Sciatic nerve (tissue), 2 donors: ENCODE measurements at regions not wholly inside any gene's neighbourhood (a gene's known extent, or its start where the extent isn't known, plus 50 kb on each side); places are given as distances from the start of the nearest gene placed in this dataset.
"Not testable (repeated sequence)": the region's sequence is repeated elsewhere in the genome, so short reads cannot be mapped to it uniquely, and the experiment has no call there.

Experiments used
- ATAC-seq: fragments of 200-7000 bp; cut with Tn5 transposase; one replicate; pipeline ENCODE4 v1.9.1; 2020; ENCODE audit warnings: mild to moderate bottlenecking, moderate library complexity
- DNase-seq: peaks from one replicate; pipeline ENCODE4 v3.0.0-alpha.2; 2020; ENCODE audit warnings: low spot score
- intact Hi-C: fragments of 100-400 bp; cut with DNase I; formaldehyde crosslinking; loops from one replicate; pipeline ENCODE4 v1.14.2; 2022
- donor health status: DM: no; HTN: no; CAD: no.
- donor health status: DM: no; HTN: no; CAD: no.

DNA sequence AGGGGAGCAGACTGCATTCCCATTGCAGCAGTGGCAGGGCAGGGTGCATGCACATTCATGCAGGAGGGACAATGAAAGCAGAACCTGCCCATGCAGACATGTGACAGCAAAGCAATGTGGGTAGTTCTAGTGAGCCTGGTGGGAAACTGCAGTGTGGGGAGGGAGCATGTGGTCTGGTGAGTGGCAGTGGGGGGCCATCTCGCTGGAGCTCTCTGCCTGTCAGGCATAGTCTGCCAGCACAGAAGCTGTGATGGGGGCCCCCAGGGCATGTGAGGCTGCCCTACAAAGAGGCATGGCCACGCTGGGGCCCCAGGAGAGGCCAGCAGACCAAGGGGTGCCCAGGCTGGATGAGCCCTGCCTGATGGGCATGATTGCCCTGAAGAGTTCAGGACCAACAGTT lies 579.7 kb downstream of the PTPRC start:
- intact Hi-C loops: no loop called here
- no peak for DNase-seq
- ATAC-seq: no peak

DNA sequence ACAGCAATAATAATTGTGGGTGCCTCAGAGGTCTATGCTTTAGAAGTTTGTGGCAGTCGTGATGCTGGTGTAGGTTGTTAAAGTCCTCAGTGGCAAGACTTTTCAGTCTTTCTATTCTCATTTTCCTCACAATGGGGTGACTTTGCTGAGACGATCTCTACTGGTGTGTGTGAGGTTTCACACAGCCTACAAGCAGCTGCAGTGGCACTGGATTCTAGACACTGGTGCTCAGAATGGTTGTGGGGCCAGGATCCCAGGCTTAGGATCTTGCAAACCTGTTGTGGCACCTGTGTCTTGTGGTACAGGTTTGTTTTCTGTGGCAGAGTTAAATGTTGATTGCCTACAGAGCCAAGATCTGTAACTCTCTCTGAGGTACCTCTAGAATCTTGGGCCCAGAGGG lies 581.2 kb downstream of the PTPRC start:
- ATAC-seq (no peak), DNase-seq (no peak)
- intact Hi-C loops: no loop called here

DNA sequence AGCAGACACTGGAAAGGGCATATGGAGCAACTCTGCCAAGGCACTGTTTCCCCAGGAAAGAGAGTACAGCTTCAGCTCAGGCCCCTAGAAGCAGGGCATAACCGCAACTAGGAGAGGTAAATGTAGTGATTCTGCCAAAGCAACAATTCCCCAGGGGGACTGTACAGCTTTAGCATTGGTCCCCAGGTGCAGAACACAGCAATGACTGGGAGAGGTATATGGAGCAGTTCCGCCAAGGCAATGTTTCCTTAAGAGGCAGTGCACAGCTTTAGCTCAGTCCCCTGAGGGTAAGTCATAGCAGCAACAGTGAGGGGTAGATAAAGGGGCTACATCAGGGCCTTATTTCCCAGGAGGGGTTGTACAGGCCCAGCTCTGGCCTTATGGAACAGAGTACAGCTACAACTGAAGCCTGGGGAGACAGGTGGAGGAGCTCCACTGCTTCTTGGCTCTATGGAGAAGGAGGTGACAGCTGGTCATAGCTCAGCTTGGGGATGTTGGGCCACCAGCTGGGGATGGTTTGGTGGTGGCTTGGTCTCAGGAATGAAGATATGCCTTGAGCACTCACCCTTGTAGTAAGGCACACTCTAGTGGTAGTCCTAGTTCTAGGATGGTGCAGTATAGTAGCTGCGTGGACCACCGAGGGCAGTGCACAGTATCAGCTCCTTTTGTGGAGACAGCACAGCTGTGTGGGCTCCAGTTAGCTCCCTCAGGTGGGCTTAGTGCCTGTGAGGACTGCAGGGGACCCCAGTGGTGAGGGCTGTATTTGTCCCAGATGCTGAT lies 582.7 kb downstream of the PTPRC start:
- ATAC-seq (no peak), DNase-seq (no peak)
- intact Hi-C loops: no loop called here

DNA sequence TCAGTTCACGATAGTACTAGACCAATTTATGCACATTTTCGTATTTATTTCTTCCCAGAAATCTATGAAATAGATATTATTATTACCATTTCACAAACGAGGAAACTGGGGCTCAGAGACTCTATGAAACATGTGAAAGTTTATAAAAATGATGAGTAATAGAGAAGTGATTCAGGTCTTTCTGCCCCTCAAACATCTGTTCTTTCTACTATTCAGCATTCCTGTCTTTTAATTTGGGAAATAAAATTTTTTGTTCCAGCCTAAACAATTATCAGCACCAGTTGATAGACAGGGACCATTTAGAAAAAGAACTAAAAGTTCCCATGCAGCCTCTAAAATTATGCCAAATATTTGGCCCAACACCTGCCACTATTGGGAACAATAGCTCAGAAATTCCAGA lies 585.1 kb downstream of the PTPRC start:
- intact Hi-C loops: no loop called here
- DNase-seq: no peak
- no peak for ATAC-seq

DNA sequence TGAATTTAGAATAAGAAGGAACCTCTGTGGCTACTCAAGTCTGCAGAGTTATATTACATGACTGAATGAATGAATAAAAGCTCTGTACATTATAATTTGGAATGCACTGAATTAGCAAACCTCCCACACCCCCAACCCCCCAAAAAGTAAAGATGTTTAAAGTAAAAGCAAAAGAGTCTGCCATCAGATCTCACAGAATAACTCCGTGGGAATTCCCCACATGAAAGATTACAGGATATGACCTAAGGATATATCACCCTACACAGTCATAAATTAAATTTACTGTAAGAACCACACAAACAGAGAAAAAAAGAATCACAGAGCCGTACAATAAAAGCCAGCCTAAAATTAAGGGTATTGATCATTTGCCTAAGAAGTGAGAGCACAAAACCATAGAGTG lies 587.3 kb downstream of the PTPRC start:
- no peak for ATAC-seq
- no peak for DNase-seq
- intact Hi-C loops: no loop called here

DNA sequence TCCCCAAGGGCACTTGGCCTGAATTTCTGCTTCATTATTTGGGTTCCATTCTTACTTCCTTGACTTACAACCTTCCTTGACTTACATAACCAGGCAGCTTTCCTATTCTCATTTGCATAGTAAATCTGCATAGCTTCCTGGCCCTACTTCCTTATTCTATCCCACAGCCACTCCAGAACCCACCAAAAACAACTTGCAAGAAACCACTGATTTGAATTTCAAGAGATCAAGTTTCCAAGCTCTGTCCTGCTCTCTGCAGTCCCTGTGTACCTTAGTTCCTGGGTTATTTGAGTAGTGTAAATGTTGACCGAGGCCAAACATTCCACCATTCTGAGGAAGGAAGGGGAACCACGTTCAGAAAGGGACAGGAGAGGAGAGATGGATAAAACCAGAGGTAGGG lies 603.3 kb downstream of the PTPRC start:
- intact Hi-C loops: no loop called here
- no peak for ATAC-seq
- DNase-seq: no peak

DNA sequence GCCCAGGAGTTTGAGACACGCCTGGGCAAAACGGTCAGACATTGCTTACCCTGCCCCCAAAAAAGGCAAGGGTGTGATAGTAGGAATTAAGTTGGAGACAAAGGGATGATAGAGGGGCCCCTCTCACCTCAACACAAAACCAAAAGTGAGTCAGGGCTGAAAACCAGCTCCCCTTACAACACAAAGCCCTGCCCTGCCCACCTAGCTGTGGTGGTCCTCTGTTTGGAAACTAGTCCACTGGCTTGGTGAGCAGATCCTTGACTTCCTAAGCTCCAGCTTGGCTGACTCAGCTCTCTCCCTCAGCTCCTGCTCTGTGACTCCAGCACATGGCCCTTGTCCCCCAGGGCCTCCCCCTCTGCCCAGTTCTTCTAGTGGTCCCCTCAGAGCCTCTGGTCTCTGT lies 603.8 kb downstream of the PTPRC start:
- intact Hi-C loops: no loop called here
- ATAC-seq (no peak), DNase-seq (no peak)

DNA sequence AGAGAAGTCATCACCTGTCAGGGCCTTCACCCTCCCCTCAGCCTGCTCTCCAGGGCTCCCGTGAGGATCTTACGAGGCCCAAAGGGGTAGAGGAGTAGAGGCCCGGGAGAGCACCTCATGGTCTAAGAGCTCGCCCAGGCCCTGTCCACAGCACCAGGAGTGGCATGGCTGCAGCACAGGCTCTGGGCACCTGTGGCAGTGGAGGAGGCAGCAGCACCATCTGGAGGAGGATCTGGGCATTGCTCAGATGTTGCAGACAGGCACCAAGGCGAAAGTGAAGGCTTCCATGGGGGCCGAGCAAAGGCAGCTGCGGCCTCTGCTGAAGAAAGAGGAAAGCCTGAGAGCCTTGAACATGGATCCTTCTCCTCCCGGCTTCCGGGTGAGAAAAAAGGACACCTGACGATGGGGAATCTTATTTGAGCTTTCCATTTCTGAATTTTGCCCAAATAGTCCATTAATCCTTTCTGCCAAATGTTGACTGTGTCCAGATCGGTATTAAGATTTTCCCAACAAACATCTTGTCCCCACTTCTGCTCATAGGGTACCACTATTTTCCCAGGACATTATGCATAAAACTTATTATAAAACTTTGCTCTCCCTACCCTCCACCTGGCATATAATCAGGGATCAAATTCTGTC lies 604.7 kb downstream of the PTPRC start:
- intact Hi-C loops: no loop called here
- DNase-seq (no peak), ATAC-seq (peak; percentile 38)

DNA sequence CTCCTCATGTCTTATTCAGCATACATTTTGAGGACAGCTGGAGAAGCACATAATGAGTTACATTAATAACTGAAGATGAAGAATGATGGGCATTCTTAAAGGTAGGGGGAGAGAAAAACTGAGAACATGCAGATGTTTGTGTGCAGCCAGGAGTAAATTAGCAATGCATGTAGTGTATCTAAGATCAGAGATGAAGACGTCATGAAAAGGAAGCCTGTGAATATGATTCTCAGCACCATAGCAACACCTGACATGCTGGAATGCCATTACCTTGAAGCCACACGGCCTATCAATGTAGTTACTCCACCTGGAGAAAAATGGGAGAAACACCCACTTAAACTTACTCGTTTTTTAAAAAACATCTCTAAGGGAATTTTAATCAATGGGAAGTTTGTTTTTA lies 607.1 kb downstream of the PTPRC start:
- intact Hi-C loops: no loop called here
- ATAC-seq (no peak), DNase-seq (no peak)

DNA sequence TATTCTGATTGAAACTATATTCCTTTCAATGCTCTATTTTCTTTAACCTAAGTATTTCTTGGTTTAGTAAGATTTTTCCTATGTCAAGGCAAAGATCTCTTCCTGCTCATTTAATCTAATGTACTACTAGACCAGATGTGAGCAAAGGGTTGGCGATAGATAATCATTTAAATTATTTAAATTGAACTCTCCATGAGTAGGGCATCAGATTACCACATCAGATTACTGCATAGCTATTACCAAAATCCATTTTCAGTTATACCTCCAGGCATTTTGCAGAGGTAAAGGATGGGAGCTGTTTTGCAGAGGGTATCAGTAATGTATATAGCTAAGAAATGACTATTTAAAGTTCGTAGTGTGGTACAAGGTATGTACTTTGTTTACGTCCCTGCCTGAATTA lies 607.9 kb downstream of the PTPRC start:
- ATAC-seq (no peak), DNase-seq (no peak)
- intact Hi-C loops: no loop called here

DNA sequence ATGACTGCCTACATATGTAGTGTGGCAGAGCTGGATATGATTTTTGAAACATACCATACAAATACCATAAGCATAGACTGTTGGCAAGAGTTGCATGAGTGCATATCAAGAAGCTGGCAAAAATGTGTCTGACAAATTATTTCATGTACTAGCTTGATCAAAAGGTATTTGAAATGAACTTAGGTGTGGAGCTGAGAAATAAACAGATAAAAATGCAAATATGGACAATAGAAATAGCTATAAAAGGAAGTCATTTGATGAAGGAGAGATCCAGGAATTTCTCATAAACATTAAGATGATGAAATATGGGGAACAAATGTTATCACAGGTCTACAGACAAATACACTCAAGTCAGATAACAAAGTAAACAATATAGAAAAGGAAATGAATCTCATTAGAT lies 609.1 kb downstream of the PTPRC start:
- ATAC-seq (no peak), DNase-seq (no peak)
- intact Hi-C loops: no loop called here

DNA sequence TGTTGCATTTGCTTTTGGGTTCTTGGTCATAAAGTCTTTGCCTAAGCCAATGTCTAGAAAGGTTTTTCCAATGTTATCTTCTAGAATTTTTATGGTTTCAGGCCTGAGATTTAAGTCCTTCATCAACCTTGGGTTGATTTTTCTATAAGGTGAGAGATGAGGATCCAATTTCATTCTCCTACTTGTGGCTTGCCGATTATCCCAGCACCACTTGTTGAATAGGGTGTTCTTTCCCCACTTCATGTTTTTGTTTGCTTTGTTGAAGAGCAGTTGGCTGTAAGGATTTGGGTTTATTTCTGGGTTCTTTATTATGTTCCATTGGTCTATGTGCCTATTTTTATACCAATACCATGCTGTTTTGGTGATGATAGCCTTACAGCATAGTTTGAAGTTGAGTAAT lies 615.2 kb downstream of the PTPRC start:
- ATAC-seq, intact Hi-C loops, DNase-seq: not testable (repeated sequence)

DNA sequence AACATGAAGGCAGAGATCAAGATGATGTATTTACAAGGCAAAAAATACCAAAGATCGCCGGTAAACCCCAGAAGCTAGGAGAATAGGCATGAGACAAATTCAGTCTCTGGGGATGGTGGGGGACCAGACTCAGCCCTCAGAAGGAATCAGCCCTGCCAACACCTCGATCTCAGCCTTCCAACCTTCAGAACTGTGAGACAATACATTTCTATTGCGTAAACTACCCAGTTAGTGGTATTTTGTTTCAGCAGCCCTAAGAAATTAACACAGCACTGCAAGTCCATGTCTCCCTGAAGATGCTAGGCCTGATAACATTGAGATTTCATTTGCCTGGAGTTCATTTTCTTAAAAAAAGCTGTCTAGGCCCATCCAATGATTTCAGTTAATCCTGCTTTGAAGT lies 622.5 kb downstream of the PTPRC start:
- DNase-seq (no peak), ATAC-seq (no peak)
- intact Hi-C loops: no loop called here

DNA sequence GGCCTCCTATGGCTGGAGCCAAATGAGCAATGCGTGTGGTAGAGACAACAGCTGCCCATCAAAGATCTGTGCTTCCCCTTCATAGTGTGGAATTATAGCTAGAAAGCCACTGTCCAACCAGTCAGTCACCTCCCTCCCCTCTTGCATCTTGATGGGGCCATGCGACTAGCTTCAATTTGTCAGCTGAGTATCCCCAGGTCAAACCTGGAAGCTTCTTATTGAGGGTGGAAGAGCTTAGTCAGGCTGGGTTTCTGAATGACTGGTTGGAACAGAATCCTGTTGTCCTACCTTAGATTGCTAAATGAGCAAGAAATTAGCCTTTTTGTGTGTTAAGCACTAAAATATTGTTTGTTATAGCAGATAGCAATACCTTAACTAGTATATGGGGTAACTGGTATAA lies 625.4 kb downstream of the PTPRC start:
- intact Hi-C loops: no loop called here
- DNase-seq: no peak
- ATAC-seq: no peak

DNA sequence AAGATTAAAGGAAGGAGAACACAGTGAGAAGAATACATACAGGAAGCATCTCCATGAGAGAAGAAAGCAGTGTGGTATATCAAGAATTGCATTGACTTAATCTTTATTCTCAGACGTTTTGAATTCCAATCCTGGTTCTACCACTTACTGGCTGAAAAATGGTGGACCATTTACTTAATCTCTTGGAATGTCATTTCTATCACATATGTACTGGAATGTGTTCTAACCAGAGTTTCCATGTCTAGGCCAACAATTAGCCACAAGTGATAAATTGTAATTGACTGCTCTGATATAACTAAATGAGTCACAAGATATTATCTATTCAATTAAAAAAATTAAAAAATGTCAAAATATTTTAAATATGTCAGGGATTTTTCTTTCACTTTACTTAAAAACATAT lies 626.1 kb downstream of the PTPRC start:
- intact Hi-C loops: no loop called here
- ATAC-seq (no peak), DNase-seq (no peak)

DNA sequence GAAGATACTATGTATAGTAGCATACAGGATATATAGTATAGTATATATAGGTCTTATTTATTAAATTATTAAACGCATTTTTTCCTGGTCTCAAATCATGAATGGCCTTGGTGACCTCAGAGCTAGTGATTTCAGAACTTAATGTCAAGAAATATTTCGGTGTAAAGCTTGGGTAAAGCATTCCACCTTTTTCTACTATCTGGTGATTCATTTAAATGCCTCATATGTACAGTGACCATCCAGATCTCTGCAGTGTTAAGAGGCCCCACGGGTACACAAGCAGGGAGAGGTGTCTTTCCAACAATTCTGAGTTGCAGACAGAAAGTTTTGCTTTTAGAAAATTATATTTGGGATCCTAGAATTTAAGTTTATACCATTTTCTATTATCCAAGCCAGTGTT lies 626.5 kb downstream of the PTPRC start:
- ATAC-seq (no peak), DNase-seq (no peak)
- intact Hi-C loops: no loop called here

DNA sequence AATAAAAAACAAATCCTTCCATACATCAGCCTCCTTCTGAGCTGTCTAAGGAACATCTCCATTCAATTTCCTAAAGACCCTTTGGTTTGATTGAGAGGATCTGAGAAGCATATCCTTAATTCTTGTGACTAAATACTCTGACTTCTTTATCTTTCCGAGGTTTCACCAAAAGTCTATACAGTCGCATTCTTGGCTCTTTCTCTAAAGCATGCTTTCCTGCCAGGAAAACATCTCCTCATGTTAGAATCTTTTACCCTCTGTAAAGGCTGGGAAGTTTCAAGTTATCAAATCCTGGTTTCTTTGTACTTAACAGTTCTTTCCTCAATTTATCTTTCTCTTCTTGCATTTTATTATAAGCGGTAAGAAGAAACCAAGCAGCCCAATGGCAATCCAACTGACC lies 630.4 kb downstream of the PTPRC start:
- ATAC-seq (no peak), DNase-seq (no peak)
- intact Hi-C loops: no loop called here

DNA sequence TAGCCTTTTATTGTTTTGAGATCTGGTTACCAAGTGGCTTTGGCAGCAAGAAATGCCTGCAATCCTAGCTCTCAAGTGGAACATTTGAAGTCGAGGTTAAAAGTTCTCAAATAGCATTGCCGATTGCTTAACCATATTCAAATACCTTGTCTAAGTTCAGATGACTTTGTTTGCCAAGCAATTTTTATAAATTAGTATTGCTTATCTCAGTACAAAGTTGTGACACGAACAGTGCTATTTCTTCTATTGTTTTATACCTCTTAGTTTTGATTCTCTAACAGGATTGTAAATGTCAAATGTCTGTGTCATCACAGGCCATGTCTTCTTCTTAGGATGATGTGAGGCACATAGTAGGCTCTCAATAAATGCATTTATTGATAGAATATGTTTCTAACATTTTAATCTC lies 633.3 kb downstream of the PTPRC start:
- DNase-seq (no peak), ATAC-seq (peak; percentile 76)
- intact Hi-C loops: no loop called here

DNA sequence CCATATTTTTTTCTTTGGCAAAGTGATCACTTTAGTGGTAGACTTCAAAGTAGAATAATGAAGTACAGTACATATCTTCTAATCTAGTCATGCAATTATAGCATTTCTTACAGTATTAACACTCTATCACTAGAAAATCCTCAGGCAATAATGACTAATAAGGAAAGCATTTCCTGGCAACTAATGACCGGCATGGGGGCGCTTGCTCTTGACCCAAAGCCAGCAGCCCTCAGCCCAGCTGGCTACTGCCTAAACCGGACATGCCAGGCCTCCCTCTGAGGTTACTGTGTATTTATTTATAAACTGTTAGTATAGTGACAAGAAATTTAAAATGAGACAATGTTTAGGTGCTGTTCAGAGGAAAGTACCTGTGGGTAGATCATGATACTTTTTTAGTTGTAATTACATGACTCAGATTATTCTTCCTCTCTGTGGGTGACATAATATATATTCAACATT lies 633.8 kb downstream of the PTPRC start:
- DNase-seq (no peak), ATAC-seq (no peak)
- intact Hi-C loops: no loop called here

DNA sequence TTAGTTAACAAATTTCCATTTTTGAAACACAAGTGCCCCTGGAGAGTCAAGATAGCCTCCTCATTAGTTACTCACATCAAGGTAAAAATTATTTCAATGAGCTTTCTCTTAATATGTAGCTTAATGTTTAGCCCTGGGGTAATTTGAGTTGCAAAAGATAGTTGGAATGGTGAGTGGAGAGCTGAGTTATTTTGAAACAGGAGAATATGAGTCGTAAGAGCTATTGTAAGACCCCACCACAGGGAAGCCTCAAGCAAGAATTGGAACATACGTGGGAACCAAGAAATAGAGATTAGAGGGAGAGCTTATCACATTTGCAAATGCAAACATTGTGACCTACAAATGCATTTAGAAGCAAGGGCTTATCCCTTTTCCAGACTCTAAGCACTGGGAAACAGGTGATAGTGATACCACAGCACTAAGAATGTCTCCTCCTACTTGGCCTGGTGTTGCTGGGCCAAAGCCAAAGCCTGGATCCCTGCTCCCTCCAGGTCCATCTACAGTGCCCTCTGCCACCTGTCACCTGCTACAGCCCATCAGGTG lies 635.1 kb downstream of the PTPRC start:
- intact Hi-C loops: no loop called here

DNA sequence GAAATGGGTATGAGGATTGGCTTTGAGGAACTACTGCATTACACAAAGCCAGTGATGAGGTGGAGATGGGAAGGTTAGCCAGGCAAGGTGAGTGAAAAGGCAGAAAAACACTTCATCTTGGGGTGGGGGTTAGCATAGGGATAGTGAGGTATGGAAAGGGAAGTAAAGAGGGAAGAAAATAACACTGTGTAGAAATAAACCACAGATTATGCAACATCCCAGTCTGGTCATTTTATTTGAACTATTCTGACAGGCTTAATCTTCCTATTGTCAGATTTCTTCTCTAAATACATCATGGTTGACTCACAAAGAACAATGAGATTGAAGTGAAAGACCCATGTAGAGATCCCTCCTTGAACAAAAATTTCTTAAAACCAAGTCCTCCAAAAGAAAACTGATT lies 640.2 kb downstream of the PTPRC start:
- intact Hi-C loops: no loop called here
- DNase-seq (no peak), ATAC-seq (no peak)

More for the DNA sequence above, 635.1 kb downstream of the PTPRC start:
- DNase-seq: no peak
- no peak for ATAC-seq
